GM18511 (cell line): ENCODE measurements at regions not wholly inside any gene's neighbourhood (a gene's known extent, or its start where the extent isn't known, plus 50 kb on each side); places are given as distances from the start of the nearest gene placed in this dataset.

Experiments used
- ATAC-seq: cut with Tn5 transposase; IDR thresholded peaks from one replicate; pipeline ENCODE4 v1.9.1; 2021; ENCODE audit warnings: mild to moderate bottlenecking, moderate library complexity; ENCODE audit not compliant: unreplicated experiment

- no peak for ATAC-seq
Observed at GRCh38 chr4:35711127-35711526, 533.2 kb downstream of the ARAP2 start.

GRCh38 chr4:35723973-35724372, 520.3 kb downstream of the ARAP2 start:
- no peak for ATAC-seq

GRCh38 chr4:35725131-35725530, 519.2 kb downstream of the ARAP2 start:
- ATAC-seq: no peak

GRCh38 chr4:35730414-35730813, 513.9 kb downstream of the ARAP2 start:
- no peak for ATAC-seq

- peak; percentile 78 for ATAC-seq
Observed at GRCh38 chr4:35734381-35735098, 509.8 kb downstream of the ARAP2 start.

- ATAC-seq: no peak
Observed at GRCh38 chr4:35739308-35739707, 505.0 kb downstream of the ARAP2 start.

GRCh38 chr4:35754047-35754446, 490.3 kb downstream of the ARAP2 start:
- ATAC-seq: no peak

- ATAC-seq: no peak
Observed at GRCh38 chr4:35757836-35758235, 486.5 kb downstream of the ARAP2 start.

GRCh38 chr4:35760807-35761206, 483.5 kb downstream of the ARAP2 start:
- ATAC-seq: no peak

- no peak for ATAC-seq
Observed at GRCh38 chr4:35771571-35771970, 472.7 kb downstream of the ARAP2 start.

- ATAC-seq: no peak
Observed at GRCh38 chr4:35772291-35772690, 472.0 kb downstream of the ARAP2 start.

GRCh38 chr4:35789899-35790574, 454.3 kb downstream of the ARAP2 start:
- no peak for ATAC-seq

GRCh38 chr4:35793045-35793722, 451.1 kb downstream of the ARAP2 start:
- ATAC-seq: no peak

GRCh38 chr4:35793766-35794165, 450.5 kb downstream of the ARAP2 start:
- no peak for ATAC-seq

GRCh38 chr4:35800669-35801068, 443.6 kb downstream of the ARAP2 start:
- ATAC-seq: no peak

- ATAC-seq: no peak
Observed at GRCh38 chr4:35802644-35803043, 441.7 kb downstream of the ARAP2 start.

GRCh38 chr4:35818520-35818919, 425.8 kb downstream of the ARAP2 start:
- ATAC-seq: no peak

GRCh38 chr4:35820003-35820402, 424.3 kb downstream of the ARAP2 start:
- ATAC-seq: no peak

GRCh38 chr4:35824231-35824630, 420.1 kb downstream of the ARAP2 start:
- ATAC-seq: no peak

GRCh38 chr4:35835893-35836292, 408.4 kb downstream of the ARAP2 start:
- ATAC-seq: no peak

GRCh38 chr4:35836596-35836995, 407.7 kb downstream of the ARAP2 start:
- ATAC-seq: no peak

- ATAC-seq: no peak
Observed at GRCh38 chr4:35867057-35867456, 377.3 kb downstream of the ARAP2 start.
